ENCODE measurements at regions not wholly inside any gene's neighbourhood (a gene's known extent, or its start where the extent isn't known, plus 50 kb on each side); places are given as distances from the start of the nearest gene placed in this dataset.

DNA sequence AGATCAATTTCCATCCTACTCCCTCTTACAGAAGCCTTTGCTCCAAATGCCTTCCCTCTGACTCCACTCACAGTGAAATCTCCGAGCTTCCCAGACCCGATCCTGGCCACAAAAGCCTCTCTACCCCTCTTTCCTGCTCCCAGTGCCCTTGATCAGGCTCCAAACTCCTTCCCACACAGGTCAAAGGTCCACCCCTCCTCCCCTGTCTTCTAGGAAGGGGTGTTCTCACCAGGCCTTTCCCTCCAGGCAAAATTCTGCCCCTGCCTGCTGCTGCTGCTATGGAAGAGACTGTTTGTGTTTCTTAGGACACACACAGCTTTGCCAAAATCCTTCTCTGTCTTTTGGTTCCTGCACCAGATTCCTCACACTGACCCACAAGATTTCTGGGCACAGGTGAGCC is 85.8 kb upstream of the ALDH1A1 start:
- Histone ChIP-seq H3K9me3 (ENCODE audit: control insufficient read depth, insufficient read depth, low read length) (no peaks in the 10 kb centered on the region), H3K4me1 (ENCODE audit: control insufficient read depth, insufficient read depth, low read length) (no peaks in the 10 kb centered on the region), H3K36me3 (ENCODE audit: control insufficient read depth, insufficient read depth, low read length) (no peaks in the 10 kb centered on the region), H3K9ac (ENCODE audit: low read depth, low read length) (no peak overlapping the region), H3K23ac (ENCODE audit: low read depth, low read length) (no peak overlapping the region), H3K14ac (replicated peaks; ENCODE audit: low read depth, low read length) (no peak overlapping the region), H3K4me3 (ENCODE audit: insufficient read depth, low read depth, low read length) (no peak overlapping the region), H2AK9ac (replicated peaks; ENCODE audit: low read depth, low read length, poor library complexity) (no peak overlapping the region), H4K5ac (ENCODE audit: low read depth, low read length) (no peak overlapping the region), H3K27ac (ENCODE audit: insufficient read depth, low read length) (no peak overlapping the region), H3K9me1 (ENCODE audit: insufficient read depth, low read length) (no peaks in the 10 kb centered on the region), H3K79me1 (ENCODE audit: low read depth in 1 of 2, low read length in 2 of 2) (no peaks in the 10 kb centered on the region), H3K56ac (ENCODE audit: extremely low read depth, insufficient read depth, low read length) (no peak overlapping the region), H2AK5ac (ENCODE audit: low read depth, low read length) (no peak overlapping the region), H2AFZ (replicated peaks; ENCODE audit: low read length, poor library complexity) (peak overlapping the region; percentile 47), H3K4ac (ENCODE audit: low read depth, low read length) (no peak overlapping the region), H3K4me2 (ENCODE audit: low read depth, low read length) (no peak overlapping the region), H3K18ac (ENCODE audit: low read depth, low read length) (no peak overlapping the region), H3K27me3 (ENCODE audit: control insufficient read depth, insufficient read depth, low read length) (peaks cover 2% of the 10 kb centered on the region; the same call in 1 of the 2 replicates), H4K91ac (ENCODE audit: insufficient read depth, low read depth, low read length) (no peak overlapping the region), H2BK5ac (ENCODE audit: low read depth, low read length, poor library complexity, severe bottlenecking) (no peak overlapping the region), H2BK15ac (ENCODE audit: low read depth, low read length) (no peak overlapping the region), H2BK120ac (ENCODE audit: low read depth, low read length) (no peak overlapping the region), H2BK20ac (ENCODE audit: low read depth, low read length) (no peak overlapping the region), H4K20me1 (ENCODE audit: insufficient read depth, low read length) (no peaks in the 10 kb centered on the region), H4K8ac (ENCODE audit: low read depth in 2 of 2, low read length in 2 of 2) (no peak overlapping the region)
- ChIA-PET POLR2A (ENCODE audit: unreplicated experiment) (no interaction called here), CTCF (interaction anchor here (1.0 kb wide), 1 partner anchor 9 kb away, joined by 3 read pairs; no protein-coding TSS in a partner anchor)
- DNase-seq (no peak), ATAC-seq (ENCODE audit: low read depth) (no peak)
- intact Hi-C loops (cut with micrococcal nuclease) = loop anchor here (5.0 kb wide), 1 partner anchor 41 kb away; no protein-coding TSS in a partner anchor
- TF ChIP-seq MAFK (IDR thresholded peaks at IDR 0.05; ENCODE audit: low read depth, low read length) (no peak), BHLHE40 (IDR thresholded peaks at IDR 0.05; ENCODE audit: low read depth, low read length) (no peak), ELK1 (IDR thresholded peaks at IDR 0.05; ENCODE audit: borderline replicate concordance, low read depth, low read length) (no peak), RCOR1 (IDR thresholded peaks at IDR 0.05; ENCODE audit: insufficient replicate concordance, low read length) (no peak), POLR2A (IDR thresholded peaks at IDR 0.05; ENCODE audit: low read depth, low read length) (no peak), CTCF (conservative IDR thresholded peaks at IDR 0.05; ENCODE audit: low read depth, low read length) (no peak), MAZ (IDR thresholded peaks at IDR 0.05; ENCODE audit: borderline replicate concordance, low read depth, low read length) (no peak), USF2 (IDR thresholded peaks at IDR 0.05; ENCODE audit: low read depth, low read length) (no peak), NFE2L2 (IDR thresholded peaks at IDR 0.05; ENCODE audit: low read depth, low read length) (no peak), SMC3 (IDR thresholded peaks at IDR 0.05; ENCODE audit: low read depth, low read length) (no peak), MXI1 (IDR thresholded peaks at IDR 0.05; ENCODE audit: borderline replicate concordance, low read depth, low read length) (no peak), RAD21 (IDR thresholded peaks at IDR 0.05; ENCODE audit: low read length) (no peak), CHD1 (IDR thresholded peaks at IDR 0.05; ENCODE audit: low read depth, low read length) (no peak)
- no TSS peak for BruUV-seq (replicated peaks)
- 20% methylated on average over 1 of the region's 2 CpGs; no CpG with 5 or more reads in 1 of the 2 experiments for WGBS, 2 experiments (ENCODE audit: extremely low coverage in 2 of 2, insufficient read length in 1 of 2)
- in situ Hi-C loops (cut with MboI; ENCODE audit: low sequenced_read_pairs) = no loop called here
- dilution Hi-C loops (cut with HindIII; ENCODE audit: low sequenced_read_pairs, unreplicated experiment) = no loop called here

Measured in IMR-90 (cell line).